Bone marrow (tissue), 2 donors: ENCODE measurements at regions not wholly inside any gene's neighbourhood (a gene's known extent, or its start where the extent isn't known, plus 50 kb on each side); places are given as distances from the start of the nearest gene placed in this dataset.
"Not testable (repeated sequence)": the region's sequence is repeated elsewhere in the genome, so short reads cannot be mapped to it uniquely, and the experiment has no call there.

ENCODE experiments used
- DNase-seq, 2 donors: peaks; one replicate each; lab custom pipeline; 2025; lab: John Stamatoyannopoulos, UW

- no peak for DNase-seq
These were observed 225.0 kb downstream of the CYP26B1 start for GRCh38 chr2:71922499-71923142.

GRCh38 chr2:71922091-71922490 is 225.6 kb downstream of the CYP26B1 start:
- no peak for DNase-seq

DNA sequence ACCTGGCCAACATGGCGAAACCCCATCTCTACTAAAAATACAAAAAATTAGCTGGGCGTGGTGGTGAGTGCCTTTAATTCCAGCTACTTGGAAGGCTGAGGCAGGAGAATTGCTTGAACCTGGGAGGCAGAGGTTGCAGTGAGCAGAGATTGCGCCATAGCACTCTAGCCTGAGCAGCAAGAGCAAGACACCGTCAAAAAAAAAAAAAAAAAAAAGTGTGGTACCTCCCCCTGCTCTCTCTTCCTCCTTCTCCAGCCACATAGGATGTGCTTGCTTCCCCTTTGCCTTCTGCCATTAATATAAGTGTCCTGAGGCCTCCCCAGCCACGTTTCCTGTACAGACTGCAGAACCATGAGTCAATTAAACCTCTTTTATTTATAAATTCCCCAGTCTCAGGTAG is 226.8 kb downstream of the CYP26B1 start:
- not testable (repeated sequence) for DNase-seq

- DNase-seq, result no peak
These were observed 228.0 kb downstream of the CYP26B1 start for GRCh38 chr2:71919708-71920107.

GRCh38 chr2:71910277-71910676 is 237.4 kb downstream of the CYP26B1 start:
- no peak for DNase-seq

DNA sequence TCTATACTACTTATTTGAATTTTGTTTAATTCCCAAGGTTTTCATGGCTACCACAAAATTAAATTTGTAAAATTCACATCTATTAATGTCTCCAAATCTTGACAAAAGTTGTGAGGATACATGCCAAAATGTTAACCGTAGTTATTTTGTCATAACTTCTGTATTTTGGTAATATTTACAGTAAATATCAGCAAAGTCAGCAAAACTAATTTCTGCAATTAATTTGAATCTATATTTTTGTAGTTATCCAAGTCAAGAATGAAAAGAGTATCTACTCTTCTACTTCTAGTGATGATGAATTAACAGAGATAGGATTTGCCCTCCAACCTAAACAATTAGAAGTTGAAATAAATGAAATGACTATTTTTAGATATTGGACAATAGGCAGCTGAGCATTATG is 238.9 kb downstream of the CYP26B1 start:
- no peak for DNase-seq

GRCh38 chr2:71907503-71907902 is 240.2 kb downstream of the CYP26B1 start:
- DNase-seq, result no peak

DNA sequence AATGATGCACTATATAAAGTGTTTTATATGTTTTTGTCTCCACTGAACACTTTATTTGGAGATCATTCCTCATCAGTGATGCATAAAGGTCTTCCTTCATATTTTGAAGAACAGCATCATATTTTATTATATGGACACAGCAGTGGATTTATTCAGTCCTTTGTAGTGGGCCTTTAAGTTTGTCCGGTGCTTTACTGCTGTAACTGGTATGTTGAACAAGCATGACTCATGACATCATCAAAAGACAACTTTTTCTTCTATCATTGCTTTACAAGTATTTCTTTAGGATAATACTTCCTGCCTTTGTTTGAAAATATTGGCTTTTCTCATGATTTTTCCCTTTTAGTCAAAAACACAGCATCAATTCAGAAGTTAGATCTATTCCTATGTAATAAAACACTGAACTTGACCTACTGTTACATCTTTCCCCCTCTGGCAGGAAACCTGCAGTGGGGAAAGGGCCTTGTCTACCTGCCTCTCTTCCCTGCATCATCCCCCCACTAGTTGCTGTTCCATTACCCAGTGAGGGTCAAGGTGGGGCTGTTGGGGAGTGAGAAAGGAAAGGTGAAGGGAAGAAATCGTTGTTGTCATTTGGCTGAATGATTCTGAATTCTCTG is 241.2 kb downstream of the CYP26B1 start:
- DNase-seq, result no peak

DNA sequence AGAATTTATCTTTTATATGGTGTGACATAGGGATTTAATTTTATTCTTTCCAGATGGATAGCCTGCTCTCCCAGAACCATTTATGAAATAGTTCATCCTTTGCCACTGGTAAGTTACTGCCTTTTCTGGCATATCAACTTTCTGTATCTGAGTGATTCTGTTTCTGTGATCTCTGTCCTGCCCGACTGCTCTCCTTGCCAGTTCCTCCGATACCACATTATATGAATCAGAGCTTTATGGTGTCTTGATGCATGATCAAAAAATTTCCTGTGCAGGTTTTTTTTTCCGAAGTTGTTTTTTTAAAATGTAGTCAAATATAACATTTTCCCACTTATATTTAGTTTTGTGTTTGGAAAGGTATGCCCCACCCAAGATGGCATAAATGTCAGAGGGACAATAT is 242.5 kb downstream of the CYP26B1 start:
- no peak for DNase-seq

GRCh38 chr2:71903841-71904240 is 243.8 kb downstream of the CYP26B1 start:
- no peak for DNase-seq

GRCh38 chr2:71901466-71901865 is 246.2 kb downstream of the CYP26B1 start:
- no peak for DNase-seq

GRCh38 chr2:71898851-71899681 is 248.6 kb downstream of the CYP26B1 start:
- no peak for DNase-seq

DNA sequence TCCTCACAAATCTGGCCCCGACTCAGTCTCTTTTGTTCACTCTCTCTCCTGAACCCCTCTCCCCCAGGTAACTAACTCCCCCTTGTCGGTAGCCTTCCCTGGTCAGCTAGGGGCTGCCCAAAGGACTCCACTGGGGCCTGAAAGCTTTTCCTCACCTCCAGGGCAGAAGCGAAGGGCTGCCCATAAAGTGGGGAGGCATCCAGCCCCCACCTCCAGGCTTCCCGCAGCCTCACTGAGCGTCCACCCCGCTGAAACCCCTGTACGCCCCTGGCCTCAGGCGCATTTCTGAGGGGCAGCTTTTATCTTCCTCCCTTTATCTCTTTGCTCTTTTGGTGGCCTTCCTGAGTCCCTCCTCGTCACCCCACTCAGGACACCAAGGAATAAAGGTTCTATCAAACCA is 249.3 kb downstream of the CYP26B1 start:
- DNase-seq, result no peak

DNA sequence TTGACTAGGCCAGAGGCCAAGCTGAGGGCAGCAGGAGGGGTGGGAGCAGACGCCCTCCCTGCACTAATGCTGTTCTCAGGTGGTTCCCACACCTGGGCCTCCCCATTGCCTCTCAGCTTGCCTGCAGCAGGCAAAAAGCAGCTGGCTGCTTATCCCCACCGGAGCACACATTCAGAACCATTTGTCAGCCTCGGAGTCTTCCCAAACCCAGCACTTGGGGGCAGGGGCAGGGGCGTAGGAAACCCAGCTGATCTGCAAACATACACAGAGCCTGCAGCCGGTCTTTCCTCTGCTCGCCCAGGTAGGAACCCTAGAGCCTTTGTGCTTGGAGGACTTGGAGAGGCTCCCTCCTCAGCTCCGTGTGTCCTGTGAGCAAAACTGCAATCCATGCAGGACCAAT is 249.8 kb downstream of the CYP26B1 start:
- no peak for DNase-seq

DNA sequence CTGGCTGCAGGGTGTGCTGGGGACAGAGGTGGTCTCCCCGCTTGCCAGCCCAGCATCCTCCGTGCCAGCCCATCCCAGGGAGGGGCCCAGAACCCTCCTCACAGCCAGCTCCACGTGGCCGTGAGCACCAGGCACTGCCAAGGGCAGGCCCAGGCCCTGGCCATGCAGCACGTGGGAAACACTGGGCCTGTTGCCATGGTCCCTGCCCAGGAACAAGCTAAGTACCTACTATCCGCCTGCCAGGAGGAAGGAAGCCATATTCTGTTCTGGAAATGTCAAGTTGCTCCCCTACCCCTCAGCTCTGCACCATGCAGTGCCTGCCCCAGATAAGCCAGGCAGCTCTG is 250.6 kb downstream of the CYP26B1 start:
- DNase-seq, result no peak

- DNase-seq, result no peak
These were observed 251.1 kb downstream of the CYP26B1 start for GRCh38 chr2:71896385-71897136.

DNA sequence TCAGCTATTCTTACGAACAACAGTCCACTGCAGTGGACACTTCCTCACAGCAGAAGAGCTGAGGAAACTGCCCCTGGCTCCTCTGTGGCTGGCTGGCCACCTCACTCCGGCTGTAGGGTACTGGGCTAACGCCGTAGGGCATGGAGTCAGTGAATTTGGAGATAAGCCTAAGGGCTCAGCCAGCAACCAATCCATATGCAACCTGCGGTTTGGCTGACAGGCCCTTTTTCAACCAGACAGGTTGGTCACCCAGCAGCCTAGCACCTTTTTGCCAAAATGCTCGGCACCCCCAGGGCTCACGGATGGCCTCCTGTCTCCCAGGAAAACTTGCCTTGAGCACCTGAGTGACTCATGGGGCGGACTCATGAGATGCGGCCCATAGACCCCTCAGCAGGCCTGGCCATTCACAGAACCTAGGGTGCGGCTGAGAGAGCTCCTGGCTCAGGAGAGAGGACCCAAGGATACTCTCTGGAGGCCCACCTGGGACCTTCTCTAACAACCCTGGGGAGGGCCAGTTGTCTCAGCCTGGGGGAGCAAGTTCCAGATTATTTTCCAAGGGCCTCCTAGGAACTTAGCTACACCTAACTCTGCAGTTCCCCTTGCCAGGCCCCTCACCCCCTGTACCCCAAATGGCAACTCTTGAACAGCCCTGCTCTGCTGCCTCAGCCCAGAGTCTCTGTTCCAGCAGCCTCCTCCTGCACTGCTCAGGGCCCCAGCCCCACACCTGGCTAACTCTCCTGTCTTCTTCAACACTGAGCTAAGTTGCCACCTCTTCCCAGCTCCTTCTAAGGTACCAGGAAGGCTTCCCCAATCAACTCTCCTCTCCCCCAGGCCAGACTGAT is 252.1 kb downstream of the CYP26B1 start:
- no peak for DNase-seq

GRCh38 chr2:71894261-71894660 is 253.4 kb downstream of the CYP26B1 start:
- DNase-seq, result no peak

GRCh38 chr2:71893646-71894045 is 254.0 kb downstream of the CYP26B1 start:
- no peak for DNase-seq

- no peak for DNase-seq
These were observed 254.8 kb downstream of the CYP26B1 start for GRCh38 chr2:71892896-71893295.

GRCh38 chr2:71892423-71892730 is 255.3 kb downstream of the CYP26B1 start:
- no peak for DNase-seq
